K562 (cell line): ENCODE measurements at regions not wholly inside any gene's neighbourhood (a gene's known extent, or its start where the extent isn't known, plus 50 kb on each side); places are given as distances from the start of the nearest gene placed in this dataset.

Source experiments
- ATAC-seq: fragments of 200-7000 bp; cut with Tn5 transposase; 3 replicates; pipeline ENCODE4 v1.9.1; 2020; ENCODE audit warnings: moderate library complexity
- BruUV-seq: library from RNA; stranded (reverse); fragments of 400-500 nt; replicated peaks from 2 replicates; lab custom pipeline; 2021; lab: Mats Ljungman, UMichigan
- CTCF ChIA-PET: fragments of 300-600 bp; formaldehyde crosslinking; extraction: SDS; loops from one replicate; lab custom pipeline; 2021; ENCODE audit warnings: low intra/inter-chr PET ratio; lab: Yijun Ruan, JAX
- POLR2A ChIA-PET: fragments of 300-600, 350-650 bp; sonication (Branson Sonifier 250); formaldehyde crosslinking; extraction: SDS; loops from one replicate; lab custom pipeline; 2021; ENCODE audit warnings: antibody characterized with exemption, inconsistent platforms; lab: Yijun Ruan, JAX
- DNase-seq, 4 experiments: peaks; one replicate each; pipeline versions ENCODE4 v3.0.0 to v3.0.0-alpha.2; 2011 to 2018; ENCODE audit warnings: low spot score in 3 of 4, mixed read lengths in 3 of 4; ENCODE audit errors: extremely low read depth in 1 of 4
- FAIRE-seq: peaks from 2 replicates; lab custom pipeline; 2011; peaks lifted over from hg19 to GRCh38; lab: Jason Lieb, UNC
- H2AFZ ChIP-seq: 2 replicates; pipeline ENCODE4 v1.6.0; 2011; ENCODE audit warnings: low read depth, low read length, control low read depth, inconsistent platforms
- H3K27ac ChIP-seq: fragments of 200-600 bp; 3 replicates; pipeline ENCODE4 v1.8.0; 2011; ENCODE audit warnings: low read depth, mild to moderate bottlenecking, control low read depth, inconsistent platforms, low read length, moderate library complexity, mixed read lengths; ENCODE audit errors: extremely low read depth
- H3K27me3 ChIP-seq, 2 experiments: fragments of 300-600 bp in 1 of 2; 2 replicates in 1 of 2; 3 replicates in 1 of 2; pipeline versions ENCODE4 v1.6.0 to v1.8.0; 2011; ENCODE audit warnings: inconsistent platforms in 2 of 2, low read length in 2 of 2, mild to moderate bottlenecking in 1 of 2, mixed read lengths in 1 of 2, moderate library complexity in 1 of 2; ENCODE audit not compliant: control insufficient read depth in 2 of 2, insufficient read depth in 2 of 2
- H3K36me3 ChIP-seq: fragments of 300-600 bp; 3 replicates; pipeline ENCODE4 v1.8.0; 2011; ENCODE audit warnings: mild to moderate bottlenecking, low read length, inconsistent platforms; ENCODE audit not compliant: control insufficient read depth, insufficient read depth
- H3K4me1 ChIP-seq, 2 experiments: fragments of 200-600 bp in 1 of 2; replicated peaks in 1 of 2; 2 replicates in 1 of 2; 3 replicates in 1 of 2; pipeline versions ENCODE4 v1.5.1 to v1.8.0; 2011; ENCODE audit warnings: inconsistent platforms in 2 of 2, low read length in 2 of 2, mild to moderate bottlenecking in 1 of 2, mixed read lengths in 1 of 2, moderate library complexity in 1 of 2; ENCODE audit not compliant: control insufficient read depth in 2 of 2, insufficient read depth in 2 of 2
- H3K4me2 ChIP-seq: 2 replicates; pipeline ENCODE4 v1.6.1; 2011; ENCODE audit warnings: low read length, control low read depth, inconsistent platforms, mixed read lengths; ENCODE audit not compliant: insufficient read depth
- H3K4me3 ChIP-seq: fragments of 200-600 bp; sonication (generic), shearing (Covaris generic); 2 replicates; pipeline ENCODE4 v1.5.1; 2016; ENCODE audit warnings: control low read depth, inconsistent platforms
- H3K79me2 ChIP-seq: fragments of 200-600 bp; 3 replicates; pipeline ENCODE4 v1.8.0; 2011; ENCODE audit warnings: low read length, inconsistent platforms; ENCODE audit not compliant: control insufficient read depth, insufficient read depth
- H3K9ac ChIP-seq, 2 experiments: 2 replicates each; pipeline versions ENCODE4 v1.6.0 to v1.6.1; 2011; ENCODE audit warnings: low read depth in 2 of 2, low read length in 2 of 2, control low read depth in 1 of 2, inconsistent platforms in 1 of 2, mild to moderate bottlenecking in 1 of 2, mixed read lengths in 1 of 2; ENCODE audit not compliant: insufficient read depth in 1 of 2
- H3K9me1 ChIP-seq: one replicate; pipeline ENCODE4 v1.6.0; 2011; ENCODE audit warnings: inconsistent platforms, mild to moderate bottlenecking, low read length, moderate library complexity; ENCODE audit not compliant: control insufficient read depth, insufficient read depth
- H3K9me3 ChIP-seq: replicated peaks from 2 replicates; pipeline ENCODE4 v1.5.1; 2011; ENCODE audit warnings: low read depth, low read length, inconsistent platforms; ENCODE audit not compliant: control insufficient read depth, insufficient read depth
- H4K20me1 ChIP-seq: replicated peaks from 2 replicates; pipeline ENCODE4 v1.6.1; 2011; ENCODE audit warnings: low read length, inconsistent platforms, mixed read lengths; ENCODE audit not compliant: control insufficient read depth, insufficient read depth
- FOSL1 ChIP-seq: fragments of 200-800 bp; sonication (Bioruptor generic); conservative IDR thresholded peaks from 2 replicates; pipeline ENCODE4 v1.6.1; 2016; ENCODE audit warnings: missing genetic modification characterization, missing compliant biosample characterization
- WGBS: fragments of 100-300 bp; shearing (Covaris generic); methylation state at CpG from one replicate; pipeline ENCODE4 v1.1.6; 2016; ENCODE audit warnings: low coverage, mixed read lengths; ENCODE audit not compliant: insufficient coverage; ENCODE audit errors: missing lambda C conversion rate; 5-methylcytosine and 5-hydroxymethylcytosine counted together
- in situ Hi-C: fragments of 300-500 bp; cut with MboI; formaldehyde crosslinking; loops from 4 replicates; pipeline ENCODE4 v1.15.0; 2018; ENCODE audit warnings: inconsistent platforms, mixed read lengths
- intact Hi-C: fragments of 100-400 bp; cut with micrococcal nuclease; formaldehyde crosslinking; loops from 2 replicates; pipeline ENCODE4 v1.14.2; 2022
- TF ChIP-seq, protein P1 (sequence below), 2 experiments: fragments of 450-650 bp in 1 of 2; IDR thresholded peaks; 2 replicates each; pipeline ENCODE4 v1.6.1; 2011 to 2017; ENCODE audit warnings: low read depth in 2 of 2, antibody characterized with exemption in 1 of 2, borderline replicate concordance in 1 of 2, low read length in 1 of 2, mild to moderate bottlenecking in 1 of 2, mixed read lengths in 1 of 2; ENCODE audit not compliant: control insufficient read depth in 1 of 2
- TF ChIP-seq, protein P2 (sequence below): fragments of 250-450 bp; sonication (Bioruptor Pico); IDR thresholded peaks from 2 replicates; pipeline ENCODE4 v1.8.0; 2021; ENCODE audit warnings: moderate library complexity, mild to moderate bottlenecking, inconsistent platforms
- TF ChIP-seq, protein P3 (sequence below), 2 experiments: fragments of 450-650 bp in 1 of 2; sonication (generic) in 1 of 2; formaldehyde crosslinking in 1 of 2; IDR thresholded peaks in 1 of 2; conservative IDR thresholded peaks in 1 of 2; 2 replicates each; pipeline versions ENCODE4 v1.6.1 to v1.8.1; 2016 to 2023; ENCODE audit warnings: mild to moderate bottlenecking in 2 of 2, moderate library complexity in 2 of 2, inconsistent platforms in 1 of 2, missing genetic modification reagents in 1 of 2

GRCh38 chr6:155523821-155524651 is 68.4 kb upstream of the NOX3 start:
- ATAC-seq (no peak), DNase-seq (no peak), FAIRE-seq (no peak)
- ChIA-PET CTCF (no interaction called here), POLR2A (no interaction called here)
- no peaks in the 10 kb centered on the region for H3K79me2 ChIP-seq
- H3K9me1 ChIP-seq = no peaks in the 10 kb centered on the region
- no peak overlapping the region for H3K4me2 ChIP-seq
- H3K36me3 ChIP-seq = no peaks in the 10 kb centered on the region
- H3K27ac ChIP-seq = no peak overlapping the region
- no peaks in the 10 kb centered on the region for H4K20me1 ChIP-seq
- H3K27me3 ChIP-seq = no peaks in the 10 kb centered on the region
- no TSS peak for BruUV-seq
- H2AFZ ChIP-seq = no peak overlapping the region
- in situ Hi-C loops = no loop called here
- no peak overlapping the region for H3K9ac ChIP-seq
- WGBS = 2% methylated on average over 9 of the region's 9 CpGs
- no peaks in the 10 kb centered on the region for H3K4me1 ChIP-seq
- H3K4me3 ChIP-seq = no peak overlapping the region
- H3K9me3 ChIP-seq = no peaks in the 10 kb centered on the region
- intact Hi-C loops = no loop called here
- TF ChIP-seq FOSL1 (tag) = peak; percentile 60
- TF ChIP-seq, protein P1, sequence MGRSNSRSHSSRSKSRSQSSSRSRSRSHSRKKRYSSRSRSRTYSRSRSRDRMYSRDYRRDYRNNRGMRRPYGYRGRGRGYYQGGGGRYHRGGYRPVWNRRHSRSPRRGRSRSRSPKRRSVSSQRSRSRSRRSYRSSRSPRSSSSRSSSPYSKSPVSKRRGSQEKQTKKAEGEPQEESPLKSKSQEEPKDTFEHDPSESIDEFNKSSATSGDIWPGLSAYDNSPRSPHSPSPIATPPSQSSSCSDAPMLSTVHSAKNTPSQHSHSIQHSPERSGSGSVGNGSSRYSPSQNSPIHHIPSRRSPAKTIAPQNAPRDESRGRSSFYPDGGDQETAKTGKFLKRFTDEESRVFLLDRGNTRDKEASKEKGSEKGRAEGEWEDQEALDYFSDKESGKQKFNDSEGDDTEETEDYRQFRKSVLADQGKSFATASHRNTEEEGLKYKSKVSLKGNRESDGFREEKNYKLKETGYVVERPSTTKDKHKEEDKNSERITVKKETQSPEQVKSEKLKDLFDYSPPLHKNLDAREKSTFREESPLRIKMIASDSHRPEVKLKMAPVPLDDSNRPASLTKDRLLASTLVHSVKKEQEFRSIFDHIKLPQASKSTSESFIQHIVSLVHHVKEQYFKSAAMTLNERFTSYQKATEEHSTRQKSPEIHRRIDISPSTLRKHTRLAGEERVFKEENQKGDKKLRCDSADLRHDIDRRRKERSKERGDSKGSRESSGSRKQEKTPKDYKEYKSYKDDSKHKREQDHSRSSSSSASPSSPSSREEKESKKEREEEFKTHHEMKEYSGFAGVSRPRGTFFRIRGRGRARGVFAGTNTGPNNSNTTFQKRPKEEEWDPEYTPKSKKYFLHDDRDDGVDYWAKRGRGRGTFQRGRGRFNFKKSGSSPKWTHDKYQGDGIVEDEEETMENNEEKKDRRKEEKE (IDR thresholded peaks at IDR 0.05; ENCODE audit: borderline replicate concordance in 1 of 2, control insufficient read depth in 1 of 2, low read depth in 2 of 2, low read length in 1 of 2) = no peak
- TF ChIP-seq, protein P2, sequence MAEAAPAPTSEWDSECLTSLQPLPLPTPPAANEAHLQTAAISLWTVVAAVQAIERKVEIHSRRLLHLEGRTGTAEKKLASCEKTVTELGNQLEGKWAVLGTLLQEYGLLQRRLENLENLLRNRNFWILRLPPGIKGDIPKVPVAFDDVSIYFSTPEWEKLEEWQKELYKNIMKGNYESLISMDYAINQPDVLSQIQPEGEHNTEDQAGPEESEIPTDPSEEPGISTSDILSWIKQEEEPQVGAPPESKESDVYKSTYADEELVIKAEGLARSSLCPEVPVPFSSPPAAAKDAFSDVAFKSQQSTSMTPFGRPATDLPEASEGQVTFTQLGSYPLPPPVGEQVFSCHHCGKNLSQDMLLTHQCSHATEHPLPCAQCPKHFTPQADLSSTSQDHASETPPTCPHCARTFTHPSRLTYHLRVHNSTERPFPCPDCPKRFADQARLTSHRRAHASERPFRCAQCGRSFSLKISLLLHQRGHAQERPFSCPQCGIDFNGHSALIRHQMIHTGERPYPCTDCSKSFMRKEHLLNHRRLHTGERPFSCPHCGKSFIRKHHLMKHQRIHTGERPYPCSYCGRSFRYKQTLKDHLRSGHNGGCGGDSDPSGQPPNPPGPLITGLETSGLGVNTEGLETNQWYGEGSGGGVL (CRISPR knock-in tag) = no peak
- TF ChIP-seq, protein P3, sequence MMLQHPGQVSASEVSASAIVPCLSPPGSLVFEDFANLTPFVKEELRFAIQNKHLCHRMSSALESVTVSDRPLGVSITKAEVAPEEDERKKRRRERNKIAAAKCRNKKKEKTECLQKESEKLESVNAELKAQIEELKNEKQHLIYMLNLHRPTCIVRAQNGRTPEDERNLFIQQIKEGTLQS (IDR thresholded peaks at IDR 0.05) = no peak
- TF ChIP-seq, protein P3 (CRISPR knock-in tag; conservative IDR thresholded peaks at IDR 0.05) = no peak
